ENCODE measurements at regions not wholly inside any gene's neighbourhood (a gene's known extent, or its start where the extent isn't known, plus 50 kb on each side); places are given as distances from the start of the nearest gene placed in this dataset.

- Histone ChIP-seq H3K27ac (no peak overlapping the region), H3K36me3 (ENCODE audit: low read depth) (no peaks in the 10 kb centered on the region), H3K9me2 (ENCODE audit: insufficient read depth) (no peaks in the 10 kb centered on the region), H3K27me3 (ENCODE audit: insufficient read depth, low read depth) (no peaks in the 10 kb centered on the region; the same call in 1 of the 2 replicates), H2AFZ (no peak overlapping the region), H3K79me2 (ENCODE audit: low read depth) (no peaks in the 10 kb centered on the region), H3K4me2 (no peak overlapping the region), H3K4me1 (replicated peaks; ENCODE audit: insufficient read depth) (no peaks in the 10 kb centered on the region), H3F3A (ENCODE audit: insufficient read depth, low read depth) (no peaks in the 10 kb centered on the region), H3K4me3 (no peak overlapping the region), H4K20me1 (ENCODE audit: insufficient read depth) (no peaks in the 10 kb centered on the region), H3K9me3 (ENCODE audit: insufficient read depth, low read depth) (no peaks in the 10 kb centered on the region)
- no peak for DNase-seq
- TF ChIP-seq, protein P1, sequence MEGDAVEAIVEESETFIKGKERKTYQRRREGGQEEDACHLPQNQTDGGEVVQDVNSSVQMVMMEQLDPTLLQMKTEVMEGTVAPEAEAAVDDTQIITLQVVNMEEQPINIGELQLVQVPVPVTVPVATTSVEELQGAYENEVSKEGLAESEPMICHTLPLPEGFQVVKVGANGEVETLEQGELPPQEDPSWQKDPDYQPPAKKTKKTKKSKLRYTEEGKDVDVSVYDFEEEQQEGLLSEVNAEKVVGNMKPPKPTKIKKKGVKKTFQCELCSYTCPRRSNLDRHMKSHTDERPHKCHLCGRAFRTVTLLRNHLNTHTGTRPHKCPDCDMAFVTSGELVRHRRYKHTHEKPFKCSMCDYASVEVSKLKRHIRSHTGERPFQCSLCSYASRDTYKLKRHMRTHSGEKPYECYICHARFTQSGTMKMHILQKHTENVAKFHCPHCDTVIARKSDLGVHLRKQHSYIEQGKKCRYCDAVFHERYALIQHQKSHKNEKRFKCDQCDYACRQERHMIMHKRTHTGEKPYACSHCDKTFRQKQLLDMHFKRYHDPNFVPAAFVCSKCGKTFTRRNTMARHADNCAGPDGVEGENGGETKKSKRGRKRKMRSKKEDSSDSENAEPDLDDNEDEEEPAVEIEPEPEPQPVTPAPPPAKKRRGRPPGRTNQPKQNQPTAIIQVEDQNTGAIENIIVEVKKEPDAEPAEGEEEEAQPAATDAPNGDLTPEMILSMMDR (conservative IDR thresholded peaks at IDR 0.05) = no peak
- TF ChIP-seq EZH2 (IDR thresholded peaks at IDR 0.05; ENCODE audit: low read depth) = no peak
- intact Hi-C loops (cut with micrococcal nuclease; ENCODE audit: unreplicated experiment) = no loop called here
- CTCF ChIA-PET = no interaction called here
- no TSS peak for BruUV-seq (replicated peaks)
- POLR2A ChIA-PET (ENCODE audit: unreplicated experiment) = no interaction called here
These were observed 86.0 kb downstream of the UBIAD1 start for GRCh38 chr1:11358984-11359383.

DNA sequence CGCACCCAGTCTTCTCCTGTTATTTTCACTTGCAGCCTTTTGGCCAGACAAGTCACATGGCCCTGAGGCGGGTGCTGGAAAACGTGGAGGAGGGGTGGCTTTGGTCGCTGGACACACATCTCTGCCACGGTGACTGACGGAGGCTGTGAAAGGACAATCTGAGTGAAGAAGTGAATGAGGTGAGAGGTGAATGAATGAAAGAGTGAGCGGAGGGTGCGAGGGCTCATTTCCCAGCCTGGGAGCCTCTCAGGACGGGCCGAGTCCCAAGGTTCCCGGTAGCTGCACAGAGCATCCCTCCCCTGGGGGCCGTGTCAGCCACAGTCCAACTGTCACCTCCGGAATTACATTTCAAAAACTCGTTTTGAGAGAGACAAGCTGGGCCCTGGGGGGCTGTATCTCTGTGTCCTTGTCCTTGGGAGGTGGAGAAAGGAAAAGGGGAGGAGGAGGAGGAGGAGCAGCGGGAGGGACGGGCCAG lies 89.6 kb downstream of the UBIAD1 start:
- H3K27me3 ChIP-seq (ENCODE audit: insufficient read depth, low read depth) = no peaks in the 10 kb centered on the region; the same call in 1 of the 2 replicates
- H3K4me3 ChIP-seq = no peak overlapping the region
- H3K79me2 ChIP-seq (ENCODE audit: low read depth) = no peaks in the 10 kb centered on the region
- no peaks in the 10 kb centered on the region for H3K9me2 ChIP-seq (ENCODE audit: insufficient read depth)
- no peak for DNase-seq
- H3K9me3 ChIP-seq (ENCODE audit: insufficient read depth, low read depth) = no peaks in the 10 kb centered on the region
- H4K20me1 ChIP-seq (ENCODE audit: insufficient read depth) = no peaks in the 10 kb centered on the region
- no peak overlapping the region for H3K4me2 ChIP-seq
- TF ChIP-seq, protein P1 (conservative IDR thresholded peaks at IDR 0.05) = no peak
- TF ChIP-seq EZH2 (IDR thresholded peaks at IDR 0.05; ENCODE audit: low read depth) = no peak
- no TSS peak for BruUV-seq (replicated peaks)
- ChIA-PET POLR2A (ENCODE audit: unreplicated experiment) (no interaction called here), CTCF (no interaction called here)
- H3K27ac ChIP-seq = no peak overlapping the region
- H3K36me3 ChIP-seq (ENCODE audit: low read depth) = no peaks in the 10 kb centered on the region
- intact Hi-C loops (cut with micrococcal nuclease; ENCODE audit: unreplicated experiment) = no loop called here
- H3K4me1 ChIP-seq (replicated peaks; ENCODE audit: insufficient read depth) = no peaks in the 10 kb centered on the region
- H2AFZ ChIP-seq = no peak overlapping the region
- H3F3A ChIP-seq (ENCODE audit: insufficient read depth, low read depth) = no peaks in the 10 kb centered on the region

DNA sequence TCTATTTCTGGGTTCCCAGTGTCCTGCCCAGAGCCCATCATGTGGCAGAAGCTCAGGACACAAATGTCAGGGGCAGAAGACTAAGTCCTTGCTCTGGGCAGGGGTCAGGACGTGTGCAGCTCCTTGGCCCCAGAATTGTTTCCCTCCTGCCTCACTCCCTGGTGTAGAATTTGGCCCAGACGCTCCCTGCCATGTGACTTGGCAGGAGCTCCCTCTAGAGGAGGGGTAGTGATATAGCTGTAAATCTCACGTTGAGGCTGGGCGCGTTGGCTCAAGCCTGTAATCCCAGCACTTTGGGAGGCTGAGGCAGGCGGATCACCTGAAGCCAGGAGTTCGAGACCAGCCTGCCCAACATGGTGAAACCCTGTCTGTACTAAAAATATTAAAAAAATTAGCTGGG lies 91.2 kb downstream of the UBIAD1 start:
- H3K4me2 ChIP-seq = no peak overlapping the region
- no peaks in the 10 kb centered on the region for H3F3A ChIP-seq (ENCODE audit: insufficient read depth, low read depth)
- BruUV-seq (replicated peaks) = no TSS peak
- ChIA-PET POLR2A (ENCODE audit: unreplicated experiment) (no interaction called here), CTCF (interaction anchor here (0.6 to 1.1 kb wide), 2 partner anchors 47 to 327 kb away, joined by 3 to 5 read pairs; no protein-coding TSS in a partner anchor)
- no peaks in the 10 kb centered on the region for H3K9me3 ChIP-seq (ENCODE audit: insufficient read depth, low read depth)
- no peak overlapping the region for H3K27ac ChIP-seq
- DNase-seq = no peak
- H2AFZ ChIP-seq = no peak overlapping the region
- no peaks in the 10 kb centered on the region for H4K20me1 ChIP-seq (ENCODE audit: insufficient read depth)
- H3K79me2 ChIP-seq (ENCODE audit: low read depth) = no peaks in the 10 kb centered on the region
- no peaks in the 10 kb centered on the region for H3K9me2 ChIP-seq (ENCODE audit: insufficient read depth)
- intact Hi-C loops (cut with micrococcal nuclease; ENCODE audit: unreplicated experiment) = no loop called here
- H3K4me1 ChIP-seq (replicated peaks; ENCODE audit: insufficient read depth) = no peaks in the 10 kb centered on the region
- H3K36me3 ChIP-seq (ENCODE audit: low read depth) = no peaks in the 10 kb centered on the region
- no peak for TF ChIP-seq EZH2 (IDR thresholded peaks at IDR 0.05; ENCODE audit: low read depth)
- TF ChIP-seq, protein P1 (conservative IDR thresholded peaks at IDR 0.05) = peak; percentile 64
- H3K4me3 ChIP-seq = no peak overlapping the region
- H3K27me3 ChIP-seq (ENCODE audit: insufficient read depth, low read depth) = peaks cover 7% of the 10 kb centered on the region

All from PC-9 (cell line).